ENCODE measurements at regions not wholly inside any gene's neighbourhood (a gene's known extent, or its start where the extent isn't known, plus 50 kb on each side); places are given as distances from the start of the nearest gene placed in this dataset.

DNA sequence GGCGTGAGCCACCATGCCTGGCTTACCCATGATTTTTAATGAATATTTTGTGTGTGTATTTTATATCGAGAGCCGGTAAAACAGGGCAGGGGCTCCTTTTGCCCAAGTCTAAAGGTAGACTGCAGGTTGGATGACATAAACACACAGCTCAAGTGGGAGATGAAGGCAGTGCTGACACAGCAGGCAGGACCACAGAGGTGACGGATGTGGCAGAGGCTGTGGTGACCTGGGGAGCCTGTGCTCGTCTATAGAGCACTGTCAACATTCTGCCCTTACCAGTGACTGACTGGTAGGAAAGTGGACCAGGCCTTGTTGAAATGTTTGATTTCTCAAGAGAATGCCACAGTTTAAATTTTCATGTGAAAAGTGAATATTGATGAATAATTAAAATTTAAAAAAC lies 137.5 kb downstream of the ZFP64 start:
- no peak for TF ChIP-seq L3MBTL2 (conservative IDR thresholded peaks at IDR 0.05)
- TF ChIP-seq CTBP1 (IDR thresholded peaks at IDR 0.05; ENCODE audit: borderline replicate concordance) = no peak
